Caki2 (cell line): ENCODE measurements at regions not wholly inside any gene's neighbourhood (a gene's known extent, or its start where the extent isn't known, plus 50 kb on each side); places are given as distances from the start of the nearest gene placed in this dataset.
"Not testable (repeated sequence)": the region's sequence is repeated elsewhere in the genome, so short reads cannot be mapped to it uniquely, and the experiment has no call there.

Source experiments
- DNase-seq: peaks from one replicate; pipeline ENCODE4 v3.0.0-alpha.2; 2015; ENCODE audit warnings: low read depth
- in situ Hi-C: cut with HindIII; loops from 2 replicates; pipeline ENCODE4 v1.10.0; 2016; ENCODE audit warnings: low sequenced_read_pairs, low pct_unique_long_range_greater_than_20kb, mixed read lengths

GRCh38 chr4:71841336-71841735, 57.5 kb upstream of the GC start:
- DNase-seq: no peak
- in situ Hi-C loops: no loop called here

GRCh38 chr4:71847300-71847699, 63.4 kb upstream of the GC start:
- in situ Hi-C loops: no loop called here

GRCh38 chr4:71855944-71856343, 72.1 kb upstream of the GC start:
- no peak for DNase-seq
- in situ Hi-C loops: no loop called here

More at GRCh38 chr4:71847300-71847699, 63.4 kb upstream of the GC start:
- DNase-seq: no peak

GRCh38 chr4:71857713-71858451, 74.0 kb upstream of the GC start:
- DNase-seq: no peak
- in situ Hi-C loops: no loop called here

- DNase-seq: peak; percentile 19
- in situ Hi-C loops: no loop called here
These were observed 76.8 kb upstream of the GC start for GRCh38 chr4:71860643-71861042.

- no peak for DNase-seq
- in situ Hi-C loops: no loop called here
These were observed 78.4 kb upstream of the GC start for GRCh38 chr4:71862315-71862714.

GRCh38 chr4:71863457-71863856, 79.6 kb upstream of the GC start:
- no peak for DNase-seq
- in situ Hi-C loops: no loop called here

GRCh38 chr4:71864380-71864779, 80.5 kb upstream of the GC start:
- in situ Hi-C loops: no loop called here
- DNase-seq: no peak

- in situ Hi-C loops: no loop called here
- no peak for DNase-seq
These were observed 82.5 kb upstream of the GC start for GRCh38 chr4:71866212-71866885.

- DNase-seq: no peak
- in situ Hi-C loops: no loop called here
These were observed 83.7 kb upstream of the GC start for GRCh38 chr4:71867598-71867997.

GRCh38 chr4:71870456-71870855, 86.6 kb upstream of the GC start:
- DNase-seq: no peak
- in situ Hi-C loops: no loop called here

- in situ Hi-C loops: no loop called here
- DNase-seq: no peak
These were observed 88.3 kb upstream of the GC start for GRCh38 chr4:71872221-71872620.

- in situ Hi-C loops: no loop called here
- DNase-seq: no peak
These were observed 89.0 kb upstream of the GC start for GRCh38 chr4:71872767-71873415.

- no peak for DNase-seq
- in situ Hi-C loops: no loop called here
These were observed 94.5 kb upstream of the GC start for GRCh38 chr4:71878376-71878775.

GRCh38 chr4:71882113-71882841, 98.4 kb upstream of the GC start:
- in situ Hi-C loops: no loop called here
- DNase-seq: no peak

GRCh38 chr4:71900366-71900765, 116.5 kb upstream of the GC start:
- DNase-seq, in situ Hi-C loops: not testable (repeated sequence)

- in situ Hi-C loops, DNase-seq: not testable (repeated sequence)
These were observed 121.7 kb upstream of the GC start for GRCh38 chr4:71905594-71905993.

- DNase-seq: no peak
- in situ Hi-C loops: no loop called here
These were observed 122.2 kb upstream of the GC start for GRCh38 chr4:71906096-71906495.

GRCh38 chr4:71907071-71907470, 123.2 kb upstream of the GC start:
- in situ Hi-C loops: no loop called here
- DNase-seq: no peak
